ENCODE measurements at regions not wholly inside any gene's neighbourhood (a gene's known extent, or its start where the extent isn't known, plus 50 kb on each side); places are given as distances from the start of the nearest gene placed in this dataset.

DNA sequence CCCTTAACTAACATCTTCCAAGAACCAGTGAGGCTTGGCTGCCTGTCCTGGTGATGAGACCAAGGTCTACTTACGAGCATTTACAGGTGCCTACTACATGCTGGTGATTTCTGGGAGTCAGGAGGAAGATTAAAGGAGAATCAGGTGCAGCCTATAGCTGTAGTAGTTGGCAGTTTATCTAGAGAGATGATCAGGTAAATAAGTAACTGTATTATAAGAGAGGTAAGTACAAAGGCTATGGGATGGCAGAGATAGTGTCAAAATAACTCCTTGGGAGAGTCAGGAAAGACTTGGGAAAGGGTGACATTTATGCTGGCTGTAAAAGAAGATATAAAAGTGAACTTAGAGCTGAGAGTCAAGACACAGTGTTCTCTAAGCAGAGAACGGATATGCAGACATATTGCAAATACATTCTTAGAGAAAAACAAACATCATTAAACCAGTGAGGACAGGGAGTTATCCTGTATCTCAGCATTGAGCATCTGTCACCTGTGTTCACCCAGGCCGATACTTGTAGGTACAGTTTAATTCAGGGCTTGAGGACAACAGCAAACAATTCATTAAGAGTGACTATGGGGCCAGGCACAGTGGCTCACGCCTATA lies 49.7 kb upstream of the ACP3 start:
- Histone ChIP-seq H3K4me1 (ENCODE audit: low read length) (0 out of 2 replicates have a peak, but pooled peaks cover 3% of the 10 kb centered on the region), H2AFZ (ENCODE audit: low read depth, low read length) (no peak overlapping the region), H3K27ac (ENCODE audit: low read length) (no peak overlapping the region), H3K9ac (ENCODE audit: low read length) (no peak overlapping the region), H3K27me3 (ENCODE audit: low read depth, low read length) (no peaks in the 10 kb centered on the region), H3K9me3 (ENCODE audit: insufficient read depth, low read length) (no peaks in the 10 kb centered on the region), H3K36me3 (replicated peaks; ENCODE audit: low read depth, low read length) (no peaks in the 10 kb centered on the region), H3K4me3 (ENCODE audit: low read length) (no peak overlapping the region), H4K20me1 (ENCODE audit: insufficient read depth, low read length) (no peaks in the 10 kb centered on the region), H3K4me2 (ENCODE audit: low read length) (no peak overlapping the region), H3K79me2 (ENCODE audit: low read length) (no peaks in the 10 kb centered on the region)
- TF ChIP-seq, protein P1, sequence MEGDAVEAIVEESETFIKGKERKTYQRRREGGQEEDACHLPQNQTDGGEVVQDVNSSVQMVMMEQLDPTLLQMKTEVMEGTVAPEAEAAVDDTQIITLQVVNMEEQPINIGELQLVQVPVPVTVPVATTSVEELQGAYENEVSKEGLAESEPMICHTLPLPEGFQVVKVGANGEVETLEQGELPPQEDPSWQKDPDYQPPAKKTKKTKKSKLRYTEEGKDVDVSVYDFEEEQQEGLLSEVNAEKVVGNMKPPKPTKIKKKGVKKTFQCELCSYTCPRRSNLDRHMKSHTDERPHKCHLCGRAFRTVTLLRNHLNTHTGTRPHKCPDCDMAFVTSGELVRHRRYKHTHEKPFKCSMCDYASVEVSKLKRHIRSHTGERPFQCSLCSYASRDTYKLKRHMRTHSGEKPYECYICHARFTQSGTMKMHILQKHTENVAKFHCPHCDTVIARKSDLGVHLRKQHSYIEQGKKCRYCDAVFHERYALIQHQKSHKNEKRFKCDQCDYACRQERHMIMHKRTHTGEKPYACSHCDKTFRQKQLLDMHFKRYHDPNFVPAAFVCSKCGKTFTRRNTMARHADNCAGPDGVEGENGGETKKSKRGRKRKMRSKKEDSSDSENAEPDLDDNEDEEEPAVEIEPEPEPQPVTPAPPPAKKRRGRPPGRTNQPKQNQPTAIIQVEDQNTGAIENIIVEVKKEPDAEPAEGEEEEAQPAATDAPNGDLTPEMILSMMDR (IDR thresholded peaks at IDR 0.05; ENCODE audit: low read depth, low read length): no peak
- TF ChIP-seq EZH2phosphoT487 (IDR thresholded peaks at IDR 0.05; ENCODE audit: low read depth): no peak

Measured in OCI-LY3 (cell line).